IMR-90 (cell line): ENCODE measurements at regions not wholly inside any gene's neighbourhood (a gene's known extent, or its start where the extent isn't known, plus 50 kb on each side); places are given as distances from the start of the nearest gene placed in this dataset.

Experiments used
- ATAC-seq: fragments of 200-7000 bp; cut with Tn5 transposase; 2 replicates; pipeline ENCODE4 v1.9.1; 2020; ENCODE audit warnings: low read depth, mild to moderate bottlenecking, moderate library complexity
- BruUV-seq: library from RNA; stranded (reverse); fragments of 400-500 nt; replicated peaks from 2 replicates; lab custom pipeline; 2021; lab: Mats Ljungman, UMichigan
- CTCF ChIA-PET: fragments of 300-600 bp; formaldehyde crosslinking; extraction: SDS; loops from one replicate; lab custom pipeline; 2021; ENCODE audit warnings: antibody characterized with exemption; lab: Yijun Ruan, JAX
- POLR2A ChIA-PET: fragments of 300-600 bp; sonication (Branson Sonifier 250); formaldehyde crosslinking; loops from one replicate; lab custom pipeline; 2022; ENCODE audit warnings: antibody characterized with exemption; ENCODE audit not compliant: unreplicated experiment; lab: Charles Lee
- DNase-seq: peaks from one replicate; pipeline ENCODE4 v3.0.0; 2013
- H2AFZ ChIP-seq: replicated peaks from 2 replicates; pipeline ENCODE3; 2013; ENCODE audit warnings: low read length, mild to moderate bottlenecking; ENCODE audit not compliant: poor library complexity
- H2AK5ac ChIP-seq: 2 replicates; pipeline ENCODE4 v1.6.1; 2013; ENCODE audit warnings: low read depth, low read length, inconsistent platforms
- H2AK9ac ChIP-seq: replicated peaks from 2 replicates; pipeline ENCODE3; 2013; ENCODE audit warnings: mild to moderate bottlenecking, low read depth, low read length, moderate library complexity; ENCODE audit not compliant: poor library complexity
- H2BK120ac ChIP-seq: 2 replicates; pipeline ENCODE4 v1.6.1; 2013; ENCODE audit warnings: low read depth, low read length, inconsistent platforms
- H2BK15ac ChIP-seq: 3 replicates; pipeline ENCODE4 v1.6.1; 2013; ENCODE audit warnings: low read depth, low read length, inconsistent platforms
- H2BK20ac ChIP-seq: 2 replicates; pipeline ENCODE4 v1.6.1; 2013; ENCODE audit warnings: low read depth, mild to moderate bottlenecking, inconsistent platforms, low read length, moderate library complexity
- H2BK5ac ChIP-seq: 2 replicates; pipeline ENCODE4 v1.6.1; 2013; ENCODE audit warnings: mild to moderate bottlenecking, low read depth, low read length, inconsistent platforms; ENCODE audit not compliant: poor library complexity, severe bottlenecking
- H3K14ac ChIP-seq: replicated peaks from 2 replicates; pipeline ENCODE4 v1.6.1; 2013; ENCODE audit warnings: low read depth, low read length, inconsistent platforms
- H3K18ac ChIP-seq: 2 replicates; pipeline ENCODE4 v1.6.1; 2013; ENCODE audit warnings: low read depth, low read length, control low read depth
- H3K23ac ChIP-seq: 2 replicates; pipeline ENCODE4 v1.6.1; 2013; ENCODE audit warnings: low read depth, low read length, inconsistent platforms
- H3K27ac ChIP-seq: 2 replicates; pipeline ENCODE4 v1.5.1; 2013; ENCODE audit warnings: mild to moderate bottlenecking, control low read depth, low read length; ENCODE audit not compliant: insufficient read depth
- H3K27me3 ChIP-seq: 2 replicates; pipeline ENCODE4 v1.6.1; 2013; ENCODE audit warnings: low read length; ENCODE audit not compliant: control insufficient read depth, insufficient read depth
- H3K36me3 ChIP-seq: 2 replicates; pipeline ENCODE4 v1.6.1; 2013; ENCODE audit warnings: low read length, mixed read lengths; ENCODE audit not compliant: control insufficient read depth, insufficient read depth
- H3K4ac ChIP-seq: 2 replicates; pipeline ENCODE4 v1.6.1; 2013; ENCODE audit warnings: low read depth, low read length, inconsistent platforms
- H3K4me1 ChIP-seq: 2 replicates; pipeline ENCODE4 v1.6.1; 2013; ENCODE audit warnings: low read length, mixed read lengths; ENCODE audit not compliant: control insufficient read depth, insufficient read depth
- H3K4me2 ChIP-seq: 2 replicates; pipeline ENCODE4 v1.6.1; 2013; ENCODE audit warnings: low read depth, mild to moderate bottlenecking, control low read depth, low read length, moderate library complexity
- H3K4me3 ChIP-seq: 2 replicates; pipeline ENCODE4 v1.5.1; 2013; ENCODE audit warnings: low read depth, mild to moderate bottlenecking, control low read depth, low read length, moderate library complexity; ENCODE audit not compliant: insufficient read depth
- H3K56ac ChIP-seq: 2 replicates; pipeline ENCODE4 v1.6.1; 2013; ENCODE audit warnings: low read length, inconsistent platforms; ENCODE audit not compliant: insufficient read depth; ENCODE audit errors: extremely low read depth
- H3K79me1 ChIP-seq, 2 experiments: 2 replicates each; pipeline ENCODE4 v1.6.1; 2013; ENCODE audit warnings: low read length in 2 of 2, inconsistent platforms in 1 of 2, low read depth in 1 of 2
- H3K9ac ChIP-seq: 2 replicates; pipeline ENCODE4 v1.6.1; 2013; ENCODE audit warnings: low read depth, low read length, control low read depth
- H3K9me1 ChIP-seq: 2 replicates; pipeline ENCODE4 v1.6.1; 2013; ENCODE audit warnings: low read length, inconsistent platforms; ENCODE audit not compliant: insufficient read depth
- H3K9me3 ChIP-seq: 2 replicates; pipeline ENCODE4 v1.6.1; 2013; ENCODE audit warnings: low read length; ENCODE audit not compliant: control insufficient read depth, insufficient read depth
- H4K20me1 ChIP-seq: 2 replicates; pipeline ENCODE4 v1.6.1; 2013; ENCODE audit warnings: low read length, inconsistent platforms; ENCODE audit not compliant: insufficient read depth
- H4K5ac ChIP-seq: 2 replicates; pipeline ENCODE4 v1.6.1; 2013; ENCODE audit warnings: mild to moderate bottlenecking, low read depth, low read length, control low read depth
- H4K8ac ChIP-seq, 2 experiments: 2 replicates each; pipeline ENCODE4 v1.6.1; 2013; ENCODE audit warnings: low read depth in 2 of 2, low read length in 2 of 2, control low read depth in 1 of 2, inconsistent platforms in 1 of 2
- H4K91ac ChIP-seq: 2 replicates; pipeline ENCODE4 v1.6.1; 2013; ENCODE audit warnings: low read depth, low read length, inconsistent platforms; ENCODE audit not compliant: insufficient read depth
- BHLHE40 ChIP-seq: fragments of 150-350 bp; IDR thresholded peaks from 2 replicates; pipeline ENCODE4 v1.6.1; 2016; ENCODE audit warnings: mild to moderate bottlenecking, low read depth, low read length
- CEBPB ChIP-seq: IDR thresholded peaks from 2 replicates; pipeline ENCODE4 v1.6.1; 2012; ENCODE audit warnings: low read depth, low read length, improper control_type of control experiment
- CHD1 ChIP-seq: IDR thresholded peaks from 2 replicates; pipeline ENCODE4 v1.6.1; 2012; ENCODE audit warnings: low read depth, low read length, improper control_type of control experiment
- MAZ ChIP-seq: IDR thresholded peaks from 2 replicates; pipeline ENCODE4 v1.6.1; 2012; ENCODE audit warnings: low read depth, mild to moderate bottlenecking, low read length, improper control_type of control experiment, moderate library complexity, borderline replicate concordance
- MXI1 ChIP-seq: IDR thresholded peaks from 2 replicates; pipeline ENCODE4 v1.6.1; 2012; ENCODE audit warnings: low read depth, mild to moderate bottlenecking, low read length, moderate library complexity, borderline replicate concordance
- NFE2L2 ChIP-seq: fragments of 150-350 bp; IDR thresholded peaks from 2 replicates; pipeline ENCODE4 v1.6.1; 2016; ENCODE audit warnings: low read depth, mild to moderate bottlenecking, low read length
- POLR2A ChIP-seq: IDR thresholded peaks from 2 replicates; pipeline ENCODE4 v1.6.1; 2012; ENCODE audit warnings: mild to moderate bottlenecking, low read depth, low read length
- RAD21 ChIP-seq: IDR thresholded peaks from 2 replicates; pipeline ENCODE4 v1.6.1; 2012; ENCODE audit warnings: low read length, improper control_type of control experiment
- RCOR1 ChIP-seq: IDR thresholded peaks from 2 replicates; pipeline ENCODE4 v1.6.1; 2012; ENCODE audit warnings: mild to moderate bottlenecking, low read length, improper control_type of control experiment; ENCODE audit not compliant: insufficient replicate concordance
- RFX5 ChIP-seq: IDR thresholded peaks from 2 replicates; pipeline ENCODE4 v1.8.0; 2012; ENCODE audit warnings: low read depth, mild to moderate bottlenecking, low read length, moderate library complexity
- WGBS, 2 experiments: methylation state at CpG; one replicate each; pipeline versions ENCODE4 v1.1.5 to v1.1.7; 2013; ENCODE audit warnings: missing lambda C conversion rate in 2 of 2; ENCODE audit not compliant: insufficient read length in 1 of 2; ENCODE audit errors: extremely low coverage in 2 of 2; 5-methylcytosine and 5-hydroxymethylcytosine counted together
- dilution Hi-C: fragments of 300-500 bp; cut with HindIII; formaldehyde crosslinking; loops from one replicate; pipeline ENCODE4 v1.14.3; 2018; ENCODE audit warnings: low sequenced_read_pairs; ENCODE audit not compliant: unreplicated experiment
- in situ Hi-C: fragments of 300-500 bp; cut with MboI; formaldehyde crosslinking; loops from 3 replicates; pipeline ENCODE4 v1.14.3; 2019; ENCODE audit warnings: low sequenced_read_pairs, inconsistent platforms, mixed read lengths
- intact Hi-C: fragments of 100-400 bp; cut with micrococcal nuclease; formaldehyde crosslinking; loops from 2 replicates; pipeline ENCODE4 v1.10.0; 2022
- TF ChIP-seq, protein P1 (sequence below): fragments of 150-350 bp; IDR thresholded peaks from 2 replicates; pipeline ENCODE4 v1.6.1; 2016; ENCODE audit warnings: low read depth, mild to moderate bottlenecking, low read length, moderate library complexity, borderline replicate concordance
- TF ChIP-seq, protein P2 (sequence below): fragments of 150-350 bp; IDR thresholded peaks from 2 replicates; pipeline ENCODE4 v1.6.1; 2017; ENCODE audit warnings: mild to moderate bottlenecking, antibody characterized with exemption, low read length, low read depth
- TF ChIP-seq, protein P3 (sequence below): conservative IDR thresholded peaks from 2 replicates; pipeline ENCODE4 v1.5.1; 2012; ENCODE audit warnings: mild to moderate bottlenecking, low read depth, low read length, improper control_type of control experiment

DNA sequence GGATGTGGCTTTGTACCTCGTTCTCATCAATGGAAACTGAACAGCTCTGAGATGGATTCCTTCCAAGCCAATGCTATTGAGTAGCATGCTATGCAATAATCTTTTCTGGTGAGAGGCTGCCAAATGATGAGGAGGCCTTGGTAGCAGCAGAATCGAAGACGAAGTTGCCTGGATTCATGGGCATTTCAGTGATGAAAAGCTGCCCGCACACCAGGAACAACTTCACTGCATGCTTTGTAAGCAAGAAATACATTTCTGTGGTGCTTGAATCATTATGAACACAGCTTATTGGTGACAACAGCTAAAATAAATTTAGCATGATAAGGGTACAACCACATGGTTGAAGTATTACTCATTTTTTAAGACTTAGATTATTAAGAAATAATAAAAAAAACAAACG, 246.8 kb upstream of the ROBO1 start:
- Histone ChIP-seq H3K9ac (no peak overlapping the region), H2AFZ (no peak overlapping the region), H4K91ac (no peak overlapping the region), H3K27ac (no peak overlapping the region), H3K23ac (no peak overlapping the region), H2AK9ac (no peak overlapping the region), H2BK5ac (no peak overlapping the region), H3K56ac (no peak overlapping the region), H3K9me3 (no peaks in the 10 kb centered on the region), H3K4me1 (no peaks in the 10 kb centered on the region), H3K9me1 (no peaks in the 10 kb centered on the region), H2AK5ac (no peak overlapping the region), H3K79me1 (no peaks in the 10 kb centered on the region), H2BK120ac (no peak overlapping the region), H3K18ac (no peak overlapping the region), H4K20me1 (no peaks in the 10 kb centered on the region), H3K36me3 (no peaks in the 10 kb centered on the region), H3K4me3 (no peak overlapping the region), H2BK20ac (no peak overlapping the region), H3K27me3 (no peaks in the 10 kb centered on the region), H2BK15ac (no peak overlapping the region), H4K5ac (no peak overlapping the region), H4K8ac (no peak overlapping the region), H3K4ac (no peak overlapping the region), H3K14ac (no peak overlapping the region), H3K4me2 (no peak overlapping the region)
- WGBS, 2 experiments, result no CpG with 5 or more reads among the region's 5 CpGs
- intact Hi-C loops (no loop called here), dilution Hi-C loops (no loop called here), in situ Hi-C loops (no loop called here)
- ChIA-PET POLR2A (no interaction called here), CTCF (no interaction called here)
- no TSS peak for BruUV-seq
- DNase-seq (no peak), ATAC-seq (no peak)
- TF ChIP-seq RAD21 (no peak), RCOR1 (no peak), MAZ (no peak), BHLHE40 (no peak), POLR2A (no peak), RFX5 (no peak), MXI1 (no peak), CEBPB (no peak), NFE2L2 (no peak), CHD1 (no peak)
- TF ChIP-seq, protein P1, sequence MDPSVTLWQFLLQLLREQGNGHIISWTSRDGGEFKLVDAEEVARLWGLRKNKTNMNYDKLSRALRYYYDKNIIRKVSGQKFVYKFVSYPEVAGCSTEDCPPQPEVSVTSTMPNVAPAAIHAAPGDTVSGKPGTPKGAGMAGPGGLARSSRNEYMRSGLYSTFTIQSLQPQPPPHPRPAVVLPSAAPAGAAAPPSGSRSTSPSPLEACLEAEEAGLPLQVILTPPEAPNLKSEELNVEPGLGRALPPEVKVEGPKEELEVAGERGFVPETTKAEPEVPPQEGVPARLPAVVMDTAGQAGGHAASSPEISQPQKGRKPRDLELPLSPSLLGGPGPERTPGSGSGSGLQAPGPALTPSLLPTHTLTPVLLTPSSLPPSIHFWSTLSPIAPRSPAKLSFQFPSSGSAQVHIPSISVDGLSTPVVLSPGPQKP, result no peak
- TF ChIP-seq, protein P2, sequence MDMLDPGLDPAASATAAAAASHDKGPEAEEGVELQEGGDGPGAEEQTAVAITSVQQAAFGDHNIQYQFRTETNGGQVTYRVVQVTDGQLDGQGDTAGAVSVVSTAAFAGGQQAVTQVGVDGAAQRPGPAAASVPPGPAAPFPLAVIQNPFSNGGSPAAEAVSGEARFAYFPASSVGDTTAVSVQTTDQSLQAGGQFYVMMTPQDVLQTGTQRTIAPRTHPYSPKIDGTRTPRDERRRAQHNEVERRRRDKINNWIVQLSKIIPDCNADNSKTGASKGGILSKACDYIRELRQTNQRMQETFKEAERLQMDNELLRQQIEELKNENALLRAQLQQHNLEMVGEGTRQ, result no peak
- TF ChIP-seq, protein P3, sequence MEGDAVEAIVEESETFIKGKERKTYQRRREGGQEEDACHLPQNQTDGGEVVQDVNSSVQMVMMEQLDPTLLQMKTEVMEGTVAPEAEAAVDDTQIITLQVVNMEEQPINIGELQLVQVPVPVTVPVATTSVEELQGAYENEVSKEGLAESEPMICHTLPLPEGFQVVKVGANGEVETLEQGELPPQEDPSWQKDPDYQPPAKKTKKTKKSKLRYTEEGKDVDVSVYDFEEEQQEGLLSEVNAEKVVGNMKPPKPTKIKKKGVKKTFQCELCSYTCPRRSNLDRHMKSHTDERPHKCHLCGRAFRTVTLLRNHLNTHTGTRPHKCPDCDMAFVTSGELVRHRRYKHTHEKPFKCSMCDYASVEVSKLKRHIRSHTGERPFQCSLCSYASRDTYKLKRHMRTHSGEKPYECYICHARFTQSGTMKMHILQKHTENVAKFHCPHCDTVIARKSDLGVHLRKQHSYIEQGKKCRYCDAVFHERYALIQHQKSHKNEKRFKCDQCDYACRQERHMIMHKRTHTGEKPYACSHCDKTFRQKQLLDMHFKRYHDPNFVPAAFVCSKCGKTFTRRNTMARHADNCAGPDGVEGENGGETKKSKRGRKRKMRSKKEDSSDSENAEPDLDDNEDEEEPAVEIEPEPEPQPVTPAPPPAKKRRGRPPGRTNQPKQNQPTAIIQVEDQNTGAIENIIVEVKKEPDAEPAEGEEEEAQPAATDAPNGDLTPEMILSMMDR, result no peak
